Subcutaneous abdominal adipose tissue (tissue), 5 donors: ENCODE measurements at regions not wholly inside any gene's neighbourhood (a gene's known extent, or its start where the extent isn't known, plus 50 kb on each side); places are given as distances from the start of the nearest gene placed in this dataset.

Experiments
- H3K27ac ChIP-seq: one replicate; pipeline ENCODE4 v1.7.0; 2013; ENCODE audit warnings: low read depth, mild to moderate bottlenecking, inconsistent platforms, low read length, moderate library complexity
- H3K27me3 ChIP-seq, 5 donors: one replicate each; pipeline ENCODE4 v1.7.0; 2013; ENCODE audit warnings: low read length in 5 of 5, inconsistent platforms in 1 of 5; ENCODE audit not compliant: control insufficient read depth in 5 of 5, insufficient read depth in 4 of 5
- H3K36me3 ChIP-seq, 5 donors: one replicate each; pipeline ENCODE4 v1.7.0; 2013; ENCODE audit warnings: low read length in 5 of 5; ENCODE audit not compliant: control insufficient read depth in 5 of 5, insufficient read depth in 5 of 5
- H3K4me1 ChIP-seq, 5 donors: one replicate each; pipeline ENCODE4 v1.7.0; 2013; ENCODE audit warnings: low read length in 5 of 5, mild to moderate bottlenecking in 3 of 5, moderate library complexity in 1 of 5; ENCODE audit not compliant: control insufficient read depth in 5 of 5, insufficient read depth in 5 of 5
- H3K4me3 ChIP-seq, 5 donors: one replicate each; pipeline ENCODE4 v1.7.0; 2013; ENCODE audit warnings: low read length in 5 of 5, low read depth in 1 of 5
- H3K9ac ChIP-seq, 5 donors: one replicate each; pipeline ENCODE4 v1.7.0; 2013; ENCODE audit warnings: low read length in 5 of 5, mild to moderate bottlenecking in 4 of 5, moderate library complexity in 3 of 5
- H3K9me3 ChIP-seq, 5 donors: one replicate each; pipeline ENCODE4 v1.7.0; 2013; ENCODE audit warnings: low read length in 5 of 5; ENCODE audit not compliant: control insufficient read depth in 5 of 5
- donor health status: healthy.
- donor health status: healthy.
- donor health status: healthy.
- donor health status: healthy.
- donor health status: healthy.

DNA sequence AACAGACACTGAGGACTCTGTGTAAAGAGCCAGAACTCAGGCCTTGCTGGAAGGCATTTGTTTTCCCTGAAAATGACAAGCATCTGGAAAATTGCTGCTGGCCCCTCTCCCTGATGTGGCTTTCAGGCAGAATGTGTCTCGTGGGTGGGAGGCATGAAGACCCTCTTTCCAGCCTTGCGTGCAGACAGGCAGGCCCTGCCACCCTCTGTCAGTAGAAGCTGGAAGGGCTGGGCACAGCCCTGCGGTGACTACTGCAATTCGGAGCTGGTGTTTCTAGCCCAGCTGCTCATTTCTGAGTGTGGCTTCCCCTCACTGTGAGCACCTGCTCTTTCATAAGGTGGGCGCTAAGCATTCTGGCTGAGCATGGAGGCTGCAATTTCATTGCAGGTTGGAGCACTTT lies 349.9 kb downstream of the PTPRU start:
- no peak overlapping the region for H3K4me3 ChIP-seq
- H3K27me3 ChIP-seq: peaks cover 0 to 17% (median 4%) of the 10 kb centered on the region in 5 donors
- H3K36me3 ChIP-seq: no peaks in the 10 kb centered on the region
- H3K9me3 ChIP-seq: peaks cover 0 to 7% (median 5%) of the 10 kb centered on the region in 5 donors
- H3K9ac ChIP-seq: no peak overlapping the region
- no peak overlapping the region for H3K27ac ChIP-seq
- no peaks in the 10 kb centered on the region for H3K4me1 ChIP-seq

GRCh38 chr1:29585656-29586055 lies 349.3 kb downstream of the PTPRU start:
- peaks cover 0 to 17% (median 4%) of the 10 kb centered on the region in 5 donors for H3K27me3 ChIP-seq
- H3K9me3 ChIP-seq: peaks cover 0 to 7% (median 5%) of the 10 kb centered on the region in 5 donors
- H3K4me1 ChIP-seq: no peaks in the 10 kb centered on the region
- no peaks in the 10 kb centered on the region for H3K36me3 ChIP-seq
- H3K9ac ChIP-seq: no peak overlapping the region
- H3K4me3 ChIP-seq: no peak overlapping the region
- H3K27ac ChIP-seq: no peak overlapping the region

- H3K9ac ChIP-seq: no peak overlapping the region
- no peak overlapping the region for H3K27ac ChIP-seq
- no peak overlapping the region for H3K4me3 ChIP-seq
- H3K27me3 ChIP-seq: peaks cover 0 to 17% (median 4%) of the 10 kb centered on the region in 5 donors
- H3K36me3 ChIP-seq: no peaks in the 10 kb centered on the region
- no peaks in the 10 kb centered on the region for H3K4me1 ChIP-seq
- H3K9me3 ChIP-seq: peaks cover 0 to 7% (median 5%) of the 10 kb centered on the region in 5 donors
Measured at GRCh38 chr1:29585201-29585600, 348.9 kb downstream of the PTPRU start.

DNA sequence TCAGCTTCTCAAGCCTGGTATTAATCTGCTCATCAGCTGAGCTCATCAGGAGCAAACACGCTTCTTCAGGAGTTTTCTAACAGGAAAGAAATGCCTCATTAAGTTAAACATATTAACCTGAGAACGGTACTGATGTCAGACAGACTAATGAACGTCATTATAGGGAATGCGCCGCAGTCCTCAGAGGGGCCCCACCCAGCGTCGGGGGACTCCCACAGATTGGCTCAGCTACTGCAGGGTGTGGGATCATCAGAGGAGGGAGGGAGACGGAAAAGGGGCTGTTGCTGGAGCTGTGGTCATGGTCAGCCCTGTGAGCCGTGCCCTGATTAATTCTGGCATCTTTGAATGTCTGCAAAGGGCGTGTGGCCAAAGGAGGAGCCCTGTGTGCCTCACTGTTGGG lies 348.5 kb downstream of the PTPRU start:
- Histone ChIP-seq H3K27me3 (peaks cover 0 to 17% (median 5%) of the 10 kb centered on the region in 5 donors), H3K9ac (no peak overlapping the region), H3K4me1 (no peaks in the 10 kb centered on the region), H3K36me3 (no peaks in the 10 kb centered on the region), H3K4me3 (no peak overlapping the region), H3K27ac (no peak overlapping the region), H3K9me3 (peaks cover 0 to 6% (median 5%) of the 10 kb centered on the region in 5 donors)

- no peak overlapping the region for H3K4me3 ChIP-seq
- no peak overlapping the region for H3K27ac ChIP-seq
- H3K27me3 ChIP-seq: peaks cover 0 to 17% (median 5%) of the 10 kb centered on the region in 5 donors
- peaks cover 0 to 5% (median 3%) of the 10 kb centered on the region in 5 donors for H3K9me3 ChIP-seq
- H3K4me1 ChIP-seq: no peaks in the 10 kb centered on the region
- no peak overlapping the region for H3K9ac ChIP-seq
- no peaks in the 10 kb centered on the region for H3K36me3 ChIP-seq
Measured at GRCh38 chr1:29584362-29584761, 348.0 kb downstream of the PTPRU start.

DNA sequence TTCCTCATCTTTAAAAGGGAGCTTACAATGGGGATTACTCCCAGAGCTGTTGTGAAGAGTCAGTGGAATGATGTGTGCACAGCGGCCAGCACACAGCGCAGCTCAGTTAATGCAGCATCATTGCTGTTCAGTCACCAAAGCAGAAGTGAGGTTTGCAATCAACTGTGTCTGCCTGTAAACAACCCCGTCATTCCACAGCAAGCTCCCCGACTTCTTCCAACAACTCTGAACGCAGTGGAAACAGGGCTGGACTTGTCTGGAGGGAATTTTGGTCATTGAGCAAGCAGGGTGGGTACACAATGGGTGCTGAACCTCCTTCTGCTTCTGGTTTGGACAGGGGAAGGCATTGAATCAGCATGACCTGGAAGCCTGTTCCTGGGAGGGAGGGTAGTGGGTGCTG lies 347.4 kb downstream of the PTPRU start:
- no peak overlapping the region for H3K9ac ChIP-seq
- H3K27me3 ChIP-seq: peaks cover 0 to 17% (median 5%) of the 10 kb centered on the region in 5 donors
- no peaks in the 10 kb centered on the region for H3K4me1 ChIP-seq
- H3K9me3 ChIP-seq: peaks cover 0 to 5% (median 3%) of the 10 kb centered on the region in 5 donors
- no peak overlapping the region for H3K27ac ChIP-seq
- H3K36me3 ChIP-seq: no peaks in the 10 kb centered on the region
- no peak overlapping the region for H3K4me3 ChIP-seq

GRCh38 chr1:29581256-29581655 lies 344.9 kb downstream of the PTPRU start:
- Histone ChIP-seq H3K9me3 (no peaks in the 10 kb centered on the region), H3K27ac (no peak overlapping the region), H3K4me3 (no peak overlapping the region), H3K9ac (no peak overlapping the region), H3K36me3 (no peaks in the 10 kb centered on the region), H3K27me3 (peaks cover 0 to 22% (median 6%) of the 10 kb centered on the region in 5 donors), H3K4me1 (no peaks in the 10 kb centered on the region)

GRCh38 chr1:29579821-29580425 lies 343.6 kb downstream of the PTPRU start:
- no peak overlapping the region for H3K4me3 ChIP-seq
- H3K9me3 ChIP-seq: no peaks in the 10 kb centered on the region
- H3K36me3 ChIP-seq: no peaks in the 10 kb centered on the region
- H3K27ac ChIP-seq: no peak overlapping the region
- no peak overlapping the region for H3K9ac ChIP-seq
- H3K27me3 ChIP-seq: peaks cover 0 to 12% (median 6%) of the 10 kb centered on the region in 5 donors
- H3K4me1 ChIP-seq: no peaks in the 10 kb centered on the region

DNA sequence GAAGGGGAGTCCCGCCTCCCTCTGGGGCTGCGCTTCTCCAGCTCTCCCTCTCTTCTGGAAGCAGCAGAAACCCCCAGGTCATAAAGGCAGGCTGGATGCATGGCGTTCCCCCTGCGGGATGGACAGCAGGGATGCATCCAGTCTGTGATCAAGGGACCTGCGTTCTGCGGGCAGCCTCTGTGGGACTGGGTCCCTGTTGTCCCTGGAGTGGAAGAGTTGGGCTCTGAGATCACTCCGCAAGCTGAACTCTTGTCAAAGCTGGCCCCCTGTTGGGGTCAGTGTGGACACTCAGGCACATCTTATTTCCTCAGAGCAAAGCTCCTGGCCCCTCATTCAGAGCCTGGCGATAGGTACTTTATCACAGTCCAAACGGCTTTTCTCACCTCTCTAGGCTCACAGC lies 341.2 kb downstream of the PTPRU start:
- H3K4me1 ChIP-seq: no peaks in the 10 kb centered on the region
- no peak overlapping the region for H3K27ac ChIP-seq
- H3K27me3 ChIP-seq: peaks cover 0 to 8% (median 5%) of the 10 kb centered on the region in 5 donors
- H3K4me3 ChIP-seq: no peak overlapping the region
- H3K9ac ChIP-seq: no peak overlapping the region
- no peaks in the 10 kb centered on the region for H3K9me3 ChIP-seq
- no peaks in the 10 kb centered on the region for H3K36me3 ChIP-seq

DNA sequence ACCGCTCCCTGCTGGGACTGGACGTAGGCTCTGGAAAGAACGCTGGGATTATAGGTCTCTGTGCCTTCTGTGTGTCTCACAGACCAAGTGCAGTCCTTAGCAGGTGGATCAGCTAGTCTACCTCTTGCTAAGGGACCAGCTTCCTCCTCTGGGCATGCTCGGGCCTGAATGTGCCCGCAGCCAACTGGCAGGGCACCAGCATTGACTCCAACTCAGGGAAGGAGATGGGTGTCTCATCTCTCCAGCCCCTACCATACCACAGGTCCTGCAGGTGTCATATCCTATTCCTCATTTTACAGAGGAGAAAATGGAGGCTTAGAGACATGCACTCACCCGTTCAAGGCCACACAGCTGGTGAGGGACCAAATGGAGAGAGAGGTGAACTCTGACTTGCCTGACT lies 340.2 kb downstream of the PTPRU start:
- Histone ChIP-seq H3K27ac (no peak overlapping the region), H3K4me3 (no peak overlapping the region), H3K9ac (no peak overlapping the region)

More for the DNA sequence above, 340.2 kb downstream of the PTPRU start:
- Histone ChIP-seq H3K27me3 (peaks cover 0 to 8% (median 5%) of the 10 kb centered on the region in 5 donors), H3K36me3 (no peaks in the 10 kb centered on the region), H3K4me1 (no peaks in the 10 kb centered on the region), H3K9me3 (no peaks in the 10 kb centered on the region)
